ENCODE measurements at regions not wholly inside any gene's neighbourhood (a gene's known extent, or its start where the extent isn't known, plus 50 kb on each side); places are given as distances from the start of the nearest gene placed in this dataset.

DNA sequence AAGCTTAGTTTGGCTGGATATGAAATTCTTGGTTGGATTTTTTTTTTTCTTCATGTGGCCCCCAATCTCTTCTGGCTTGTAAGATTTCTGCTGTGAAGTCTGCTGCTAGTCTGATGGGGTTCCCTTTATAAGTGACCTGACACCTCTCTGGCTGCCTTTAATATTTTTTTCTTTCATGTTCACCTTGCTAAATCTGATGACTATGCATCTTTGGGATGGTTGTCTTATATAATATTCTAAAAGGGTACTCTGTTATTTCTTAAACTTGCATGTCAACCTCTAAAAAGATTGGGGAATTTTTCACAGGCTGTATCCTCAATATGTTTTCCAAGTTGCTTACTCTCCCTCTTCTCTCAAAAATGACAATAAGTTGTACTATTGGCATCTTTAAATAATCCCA, 500.0 kb downstream of the CAAP1 start:
- H3K27me3 Mint-ChIP-seq (ENCODE audit: unreplicated experiment), result peaks cover 1% of the 10 kb centered on the region
- TF ChIP-seq, protein P1, sequence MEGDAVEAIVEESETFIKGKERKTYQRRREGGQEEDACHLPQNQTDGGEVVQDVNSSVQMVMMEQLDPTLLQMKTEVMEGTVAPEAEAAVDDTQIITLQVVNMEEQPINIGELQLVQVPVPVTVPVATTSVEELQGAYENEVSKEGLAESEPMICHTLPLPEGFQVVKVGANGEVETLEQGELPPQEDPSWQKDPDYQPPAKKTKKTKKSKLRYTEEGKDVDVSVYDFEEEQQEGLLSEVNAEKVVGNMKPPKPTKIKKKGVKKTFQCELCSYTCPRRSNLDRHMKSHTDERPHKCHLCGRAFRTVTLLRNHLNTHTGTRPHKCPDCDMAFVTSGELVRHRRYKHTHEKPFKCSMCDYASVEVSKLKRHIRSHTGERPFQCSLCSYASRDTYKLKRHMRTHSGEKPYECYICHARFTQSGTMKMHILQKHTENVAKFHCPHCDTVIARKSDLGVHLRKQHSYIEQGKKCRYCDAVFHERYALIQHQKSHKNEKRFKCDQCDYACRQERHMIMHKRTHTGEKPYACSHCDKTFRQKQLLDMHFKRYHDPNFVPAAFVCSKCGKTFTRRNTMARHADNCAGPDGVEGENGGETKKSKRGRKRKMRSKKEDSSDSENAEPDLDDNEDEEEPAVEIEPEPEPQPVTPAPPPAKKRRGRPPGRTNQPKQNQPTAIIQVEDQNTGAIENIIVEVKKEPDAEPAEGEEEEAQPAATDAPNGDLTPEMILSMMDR (IDR thresholded peaks at IDR 0.05; ENCODE audit: partially characterized antibody, unreplicated experiment), result no peak
- H3K4me1 Mint-ChIP-seq (ENCODE audit: low read depth, unreplicated experiment), result peaks cover 2% of the 10 kb centered on the region
- DNase-seq, result no peak
- no peaks in the 10 kb centered on the region for H3K36me3 Mint-ChIP-seq (ENCODE audit: unreplicated experiment)
- no peak overlapping the region for H3K4me3 Mint-ChIP-seq (ENCODE audit: unreplicated experiment)
- no peak overlapping the region for H3K27ac Mint-ChIP-seq (ENCODE audit: unreplicated experiment)
- peaks cover 3% of the 10 kb centered on the region for H3K9me3 Mint-ChIP-seq (ENCODE audit: unreplicated experiment)

DNA sequence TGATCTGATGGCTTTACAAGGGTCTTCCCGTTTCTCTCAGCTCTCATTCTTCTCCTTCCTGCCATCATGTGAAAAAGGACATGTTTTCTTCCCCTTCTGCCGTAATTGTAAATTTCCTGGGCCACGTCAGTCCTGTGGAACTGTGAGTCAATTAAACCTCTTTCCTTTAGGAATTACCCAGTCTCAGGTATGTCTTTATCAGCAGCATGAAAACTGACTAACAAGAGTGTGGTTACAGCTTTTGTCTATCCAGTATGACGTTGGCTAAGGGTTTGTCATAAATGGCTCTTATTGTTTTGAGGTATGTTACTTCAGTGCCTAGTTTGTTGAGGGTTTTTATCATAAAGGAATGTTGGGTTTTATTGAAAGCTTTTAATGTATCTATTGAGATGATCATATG, 501.6 kb downstream of the CAAP1 start:
- Mint-ChIP-seq H3K9me3 (ENCODE audit: unreplicated experiment) (peaks cover 3% of the 10 kb centered on the region), H3K27ac (ENCODE audit: unreplicated experiment) (no peak overlapping the region), H3K27me3 (ENCODE audit: unreplicated experiment) (peaks cover 1% of the 10 kb centered on the region), H3K4me3 (ENCODE audit: unreplicated experiment) (no peak overlapping the region), H3K4me1 (ENCODE audit: low read depth, unreplicated experiment) (no peaks in the 10 kb centered on the region), H3K36me3 (ENCODE audit: unreplicated experiment) (no peaks in the 10 kb centered on the region)
- no peak for DNase-seq
- TF ChIP-seq, protein P1 (IDR thresholded peaks at IDR 0.05; ENCODE audit: partially characterized antibody, unreplicated experiment), result no peak

DNA sequence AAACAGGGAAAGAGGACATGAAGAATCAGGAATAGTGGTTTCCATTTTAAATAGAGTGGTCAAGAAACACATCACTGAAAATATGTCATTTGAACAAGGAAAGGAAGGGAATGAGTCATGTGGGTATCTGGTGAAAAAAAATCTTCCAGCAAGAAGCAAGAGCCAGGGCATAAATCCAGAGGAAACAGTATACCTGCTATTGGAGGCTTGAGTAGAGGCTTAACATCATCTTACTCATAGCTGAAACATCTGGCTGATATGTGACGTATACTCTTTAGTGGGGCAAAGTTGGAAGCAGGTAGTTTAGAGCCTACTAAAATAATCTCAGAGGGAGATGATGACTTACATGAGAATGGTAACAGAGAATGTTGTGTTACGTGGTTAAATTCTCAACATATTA, 517.2 kb downstream of the CAAP1 start:
- DNase-seq, result no peak

DNA sequence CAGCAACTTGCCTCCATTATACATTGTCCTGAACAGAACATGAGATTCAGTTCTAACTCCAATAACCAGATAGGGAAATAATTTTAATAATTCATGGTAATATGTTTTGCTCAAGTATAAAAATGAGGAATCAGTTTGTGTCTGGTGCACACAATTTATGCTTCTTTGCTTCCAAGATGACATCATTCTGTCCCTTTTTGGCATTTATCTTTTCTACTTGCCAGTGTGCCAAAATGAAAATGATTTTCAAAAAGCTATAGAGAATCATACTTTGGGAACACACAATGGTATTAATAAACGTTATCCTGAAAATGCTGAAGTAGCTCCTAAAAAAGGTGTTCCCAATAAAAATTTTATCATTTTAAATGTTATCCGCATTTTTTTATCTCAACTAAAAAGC, 519.0 kb downstream of the CAAP1 start:
- Mint-ChIP-seq H3K4me3 (ENCODE audit: unreplicated experiment) (no peak overlapping the region), H3K9me3 (ENCODE audit: unreplicated experiment) (no peaks in the 10 kb centered on the region), H3K36me3 (ENCODE audit: unreplicated experiment) (no peaks in the 10 kb centered on the region), H3K27ac (ENCODE audit: unreplicated experiment) (no peak overlapping the region), H3K27me3 (ENCODE audit: unreplicated experiment) (no peaks in the 10 kb centered on the region), H3K4me1 (ENCODE audit: low read depth, unreplicated experiment) (no peaks in the 10 kb centered on the region)
- TF ChIP-seq, protein P1 (IDR thresholded peaks at IDR 0.05; ENCODE audit: partially characterized antibody, unreplicated experiment), result no peak
- no peak for DNase-seq

More for the DNA sequence above, 517.2 kb downstream of the CAAP1 start:
- no peaks in the 10 kb centered on the region for H3K27me3 Mint-ChIP-seq (ENCODE audit: unreplicated experiment)
- no peaks in the 10 kb centered on the region for H3K4me1 Mint-ChIP-seq (ENCODE audit: low read depth, unreplicated experiment)
- TF ChIP-seq, protein P1 (IDR thresholded peaks at IDR 0.05; ENCODE audit: partially characterized antibody, unreplicated experiment), result no peak
- no peaks in the 10 kb centered on the region for H3K9me3 Mint-ChIP-seq (ENCODE audit: unreplicated experiment)
- H3K27ac Mint-ChIP-seq (ENCODE audit: unreplicated experiment), result no peak overlapping the region
- no peaks in the 10 kb centered on the region for H3K36me3 Mint-ChIP-seq (ENCODE audit: unreplicated experiment)
- no peak overlapping the region for H3K4me3 Mint-ChIP-seq (ENCODE audit: unreplicated experiment)

DNA sequence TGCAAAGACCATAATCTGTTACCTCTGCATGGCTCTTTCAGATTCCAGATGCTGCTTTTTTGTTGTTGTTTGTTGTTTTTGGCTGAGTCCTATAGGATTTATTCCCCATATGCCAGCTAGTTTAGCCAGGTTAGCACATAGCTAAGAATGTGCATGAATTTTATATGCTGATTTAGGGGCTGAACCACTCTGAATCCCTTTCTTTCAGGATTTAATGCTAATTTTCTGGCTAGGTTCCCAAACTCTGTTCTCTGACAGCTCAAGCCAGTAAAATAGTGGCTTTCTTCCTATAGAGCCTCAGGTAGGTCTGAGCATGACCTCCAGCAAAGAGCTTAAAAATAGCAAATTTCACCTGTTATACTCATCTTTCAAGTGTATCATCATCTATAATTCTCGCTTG, 521.4 kb downstream of the CAAP1 start:
- H3K27ac Mint-ChIP-seq (ENCODE audit: unreplicated experiment), result no peak overlapping the region
- TF ChIP-seq, protein P1 (IDR thresholded peaks at IDR 0.05; ENCODE audit: partially characterized antibody, unreplicated experiment), result no peak
- no peak overlapping the region for H3K4me3 Mint-ChIP-seq (ENCODE audit: unreplicated experiment)
- H3K4me1 Mint-ChIP-seq (ENCODE audit: low read depth, unreplicated experiment), result no peaks in the 10 kb centered on the region
- H3K27me3 Mint-ChIP-seq (ENCODE audit: unreplicated experiment), result no peaks in the 10 kb centered on the region
- H3K9me3 Mint-ChIP-seq (ENCODE audit: unreplicated experiment), result no peaks in the 10 kb centered on the region
- DNase-seq, result no peak
- no peaks in the 10 kb centered on the region for H3K36me3 Mint-ChIP-seq (ENCODE audit: unreplicated experiment)

All from glutamatergic neuron (in vitro differentiated cells).